Suprapubic skin (tissue), 4 donors: ENCODE measurements at regions not wholly inside any gene's neighbourhood (a gene's known extent, or its start where the extent isn't known, plus 50 kb on each side); places are given as distances from the start of the nearest gene placed in this dataset.

ENCODE experiments used
- EP300 ChIP-seq: sonication (generic); formaldehyde crosslinking; IDR thresholded peaks from one replicate; pipeline ENCODE4 v1.6.1; 2017; ENCODE audit warnings: antibody characterized with exemption
- POLR2A ChIP-seq, 2 donors: fragments of 450-650 bp; IDR thresholded peaks; one replicate each; pipeline ENCODE4 v1.6.1; 2017; ENCODE audit warnings: antibody characterized with exemption in 2 of 2, mild to moderate bottlenecking in 2 of 2, moderate library complexity in 2 of 2
- POLR2AphosphoS5 ChIP-seq, 3 donors: sonication (generic); formaldehyde crosslinking; IDR thresholded peaks; one replicate each; pipeline ENCODE4 v1.6.1; 2017; ENCODE audit warnings: antibody characterized with exemption in 3 of 3
- TF ChIP-seq, protein P1 (sequence below), 2 donors: fragments of 200-600 bp in 1 of 2; fragments of 450-650 bp in 1 of 2; sonication (generic) in 1 of 2; IDR thresholded peaks; one replicate each; pipeline ENCODE4 v1.5.1; 2016 to 2019; ENCODE audit warnings: antibody characterized with exemption in 2 of 2, mild to moderate bottlenecking in 1 of 2, moderate library complexity in 1 of 2

DNA sequence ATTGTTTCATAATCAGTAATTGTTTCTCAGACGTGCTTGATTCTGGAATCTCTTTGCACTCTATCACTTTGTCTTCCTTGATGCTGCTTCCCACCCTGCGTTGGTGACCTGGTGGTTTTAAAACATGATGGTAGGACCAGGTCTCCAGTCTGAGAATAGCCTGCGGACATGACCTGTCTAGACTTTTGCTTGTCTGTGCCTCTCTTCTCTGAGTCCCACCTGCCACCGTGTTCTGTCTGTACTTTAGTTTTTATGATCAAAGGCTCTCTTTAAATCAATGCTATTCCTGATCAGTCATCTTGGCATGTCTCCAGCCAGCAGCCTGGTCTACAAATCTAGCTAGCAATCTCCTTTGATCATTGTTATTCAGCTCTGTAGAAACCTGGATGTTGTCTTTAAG lies 933.9 kb downstream of the DIAPH3 start:
- TF ChIP-seq, protein P1, sequence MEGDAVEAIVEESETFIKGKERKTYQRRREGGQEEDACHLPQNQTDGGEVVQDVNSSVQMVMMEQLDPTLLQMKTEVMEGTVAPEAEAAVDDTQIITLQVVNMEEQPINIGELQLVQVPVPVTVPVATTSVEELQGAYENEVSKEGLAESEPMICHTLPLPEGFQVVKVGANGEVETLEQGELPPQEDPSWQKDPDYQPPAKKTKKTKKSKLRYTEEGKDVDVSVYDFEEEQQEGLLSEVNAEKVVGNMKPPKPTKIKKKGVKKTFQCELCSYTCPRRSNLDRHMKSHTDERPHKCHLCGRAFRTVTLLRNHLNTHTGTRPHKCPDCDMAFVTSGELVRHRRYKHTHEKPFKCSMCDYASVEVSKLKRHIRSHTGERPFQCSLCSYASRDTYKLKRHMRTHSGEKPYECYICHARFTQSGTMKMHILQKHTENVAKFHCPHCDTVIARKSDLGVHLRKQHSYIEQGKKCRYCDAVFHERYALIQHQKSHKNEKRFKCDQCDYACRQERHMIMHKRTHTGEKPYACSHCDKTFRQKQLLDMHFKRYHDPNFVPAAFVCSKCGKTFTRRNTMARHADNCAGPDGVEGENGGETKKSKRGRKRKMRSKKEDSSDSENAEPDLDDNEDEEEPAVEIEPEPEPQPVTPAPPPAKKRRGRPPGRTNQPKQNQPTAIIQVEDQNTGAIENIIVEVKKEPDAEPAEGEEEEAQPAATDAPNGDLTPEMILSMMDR (IDR thresholded peaks at IDR 0.05) = no peak
- no peak for TF ChIP-seq EP300
- TF ChIP-seq POLR2A (IDR thresholded peaks at IDR 0.05) = no peak
- no peak for TF ChIP-seq POLR2AphosphoS5 (IDR thresholded peaks at IDR 0.05)
